HG02938 (cell line): ENCODE measurements at regions not wholly inside any gene's neighbourhood (a gene's known extent, or its start where the extent isn't known, plus 50 kb on each side); places are given as distances from the start of the nearest gene placed in this dataset.
A peak's percentile ranks its signal among the peaks of the same experiment; 100 is the strongest.
"Not testable (repeated sequence)": the region's sequence is repeated elsewhere in the genome, so short reads cannot be mapped to it uniquely, and the experiment has no call there.

Experiments used
- ATAC-seq: cut with Tn5 transposase; IDR thresholded peaks from one replicate; pipeline ENCODE4 v1.9.1; 2021; ENCODE audit warnings: mild to moderate bottlenecking, moderate library complexity; ENCODE audit not compliant: unreplicated experiment

DNA sequence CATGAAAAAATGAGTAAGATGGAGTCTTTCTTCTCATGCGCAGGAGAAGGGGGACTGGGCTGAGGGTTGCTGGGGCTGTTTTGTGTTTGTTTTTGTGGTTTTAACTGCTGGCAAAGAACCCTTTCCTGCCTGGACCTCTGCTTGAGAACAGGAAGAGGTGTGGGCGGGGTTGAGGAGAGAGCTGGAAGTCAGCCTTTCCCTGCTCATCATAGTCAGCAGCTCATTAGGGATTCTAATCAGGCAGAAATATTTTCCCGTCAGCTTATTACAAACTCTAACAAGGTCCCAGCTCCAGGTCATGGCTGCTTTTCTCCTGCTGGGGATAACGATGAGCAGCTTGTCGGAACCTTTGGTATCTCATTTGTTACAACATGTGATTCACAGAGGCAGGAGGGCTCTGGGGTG lies 185.0 kb upstream of the NRXN3 start:
- no peak for ATAC-seq

DNA sequence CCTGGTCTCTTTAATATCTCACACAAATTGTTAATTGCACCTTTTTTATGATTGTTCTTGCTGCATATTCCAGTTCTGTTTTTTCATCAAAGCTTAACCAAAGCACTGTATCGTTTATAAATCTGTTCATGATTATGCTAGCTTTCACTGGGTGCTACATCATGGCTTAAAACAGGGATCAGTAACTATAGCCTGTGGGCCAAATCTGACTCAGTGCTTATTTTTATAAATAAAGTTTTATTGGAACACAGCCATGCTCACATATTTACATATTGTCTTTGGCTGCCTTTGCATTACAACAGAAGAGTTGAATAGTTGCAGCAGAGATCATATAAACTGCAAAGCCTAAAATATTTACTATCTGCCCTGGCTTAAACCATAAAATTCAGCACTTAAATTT lies 183.4 kb upstream of the NRXN3 start:
- no peak for ATAC-seq

DNA sequence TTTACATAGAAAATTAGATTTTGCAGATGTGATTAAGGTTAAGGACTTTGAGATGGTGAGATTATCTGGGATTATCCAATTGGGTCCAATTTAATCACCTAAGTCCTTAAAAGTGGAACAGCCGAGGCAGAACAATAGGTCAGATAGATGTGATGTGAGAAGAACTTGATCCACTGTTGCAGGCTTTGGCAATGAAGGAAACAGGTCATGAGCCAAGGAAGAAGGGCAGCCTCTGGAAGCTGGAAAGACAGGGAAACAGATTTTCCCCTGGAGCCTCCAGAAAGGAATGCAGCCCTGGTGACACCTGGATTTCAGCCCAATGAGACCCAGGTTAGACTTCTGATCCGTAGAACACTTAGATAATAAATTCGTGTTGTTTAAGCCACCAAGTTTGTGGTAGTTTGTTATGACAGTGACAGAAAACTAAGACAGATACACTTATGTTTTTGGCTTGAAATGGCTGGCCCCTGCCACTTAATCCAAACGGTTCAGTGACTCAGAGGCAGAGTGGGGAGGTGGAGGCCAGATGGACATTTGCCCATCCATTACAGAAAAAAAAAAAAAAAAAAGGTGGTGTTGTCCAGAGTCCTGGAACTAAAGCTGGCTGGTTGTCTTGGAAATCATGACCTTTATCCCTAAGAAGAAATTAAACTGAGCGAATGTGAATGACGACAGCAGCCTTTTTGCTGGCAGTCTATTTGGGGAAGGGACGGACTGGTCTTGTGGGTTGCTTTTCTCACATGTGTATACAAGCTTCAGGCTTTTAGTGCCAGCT lies 181.9 kb upstream of the NRXN3 start:
- ATAC-seq: no peak

DNA sequence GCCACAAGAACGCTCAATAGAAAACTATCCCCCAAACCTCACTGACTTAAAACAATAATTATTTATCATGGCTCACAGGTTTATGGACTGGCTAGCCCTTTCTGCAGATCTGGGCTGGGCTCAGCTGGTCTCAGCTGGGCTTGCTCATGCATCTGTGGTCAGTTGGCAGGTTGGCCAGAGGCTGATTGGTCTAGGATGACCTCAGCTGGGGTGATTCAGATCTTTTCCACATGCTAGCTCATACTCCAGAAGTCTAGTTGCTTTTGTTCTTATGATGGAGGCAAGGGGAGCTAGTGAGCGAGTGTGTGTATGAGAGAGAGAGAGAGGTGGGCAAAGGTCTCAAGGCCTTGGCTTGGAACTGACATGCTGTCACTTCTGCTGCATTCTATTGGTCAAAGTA lies 181.2 kb upstream of the NRXN3 start:
- ATAC-seq: no peak

DNA sequence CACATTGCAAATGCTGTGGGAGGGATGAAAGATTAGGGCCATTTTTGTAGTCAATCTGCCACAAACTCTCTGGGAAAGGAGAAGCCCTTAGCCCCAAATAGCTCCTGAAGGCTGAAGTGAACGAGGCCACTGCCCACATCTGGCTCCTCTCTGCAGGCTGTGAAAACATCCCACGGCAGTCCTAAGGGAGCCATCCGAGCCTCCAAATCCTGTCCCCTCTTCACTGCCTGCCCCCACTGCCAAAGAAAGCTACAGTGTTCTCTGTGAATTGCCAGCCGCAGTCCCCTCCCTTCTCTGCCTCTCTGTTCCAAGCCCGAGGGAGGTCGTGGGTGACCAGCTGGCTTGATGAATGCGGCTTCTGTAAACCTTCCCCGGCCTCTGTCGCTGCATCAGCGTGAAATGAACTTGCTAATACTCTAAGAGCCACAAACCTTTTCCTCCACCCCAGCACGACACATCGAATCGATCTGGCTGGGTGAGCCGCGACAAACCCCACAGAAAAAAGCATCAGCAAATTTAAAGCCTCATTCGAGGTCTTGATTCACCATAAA lies 180.7 kb upstream of the NRXN3 start:
- no peak for ATAC-seq

DNA sequence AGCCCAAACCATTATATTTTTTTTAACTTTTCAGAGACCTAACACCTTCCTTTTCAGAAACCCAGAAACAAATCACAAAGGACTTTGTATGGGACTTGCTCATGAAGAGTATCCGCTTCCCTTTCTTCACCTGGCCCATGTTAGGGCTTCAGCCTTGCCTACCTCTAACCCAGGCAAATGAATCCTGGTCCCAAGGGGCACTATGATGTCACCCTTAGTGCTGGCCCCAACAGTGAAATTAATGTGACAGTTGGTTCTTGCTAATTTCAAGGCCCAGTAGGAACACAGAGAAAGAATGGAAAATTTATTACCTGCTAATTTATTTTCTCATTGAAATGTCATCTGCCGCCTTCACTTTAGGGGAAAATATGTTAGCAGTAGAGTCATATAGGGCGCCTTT lies 179.8 kb upstream of the NRXN3 start:
- no peak for ATAC-seq

DNA sequence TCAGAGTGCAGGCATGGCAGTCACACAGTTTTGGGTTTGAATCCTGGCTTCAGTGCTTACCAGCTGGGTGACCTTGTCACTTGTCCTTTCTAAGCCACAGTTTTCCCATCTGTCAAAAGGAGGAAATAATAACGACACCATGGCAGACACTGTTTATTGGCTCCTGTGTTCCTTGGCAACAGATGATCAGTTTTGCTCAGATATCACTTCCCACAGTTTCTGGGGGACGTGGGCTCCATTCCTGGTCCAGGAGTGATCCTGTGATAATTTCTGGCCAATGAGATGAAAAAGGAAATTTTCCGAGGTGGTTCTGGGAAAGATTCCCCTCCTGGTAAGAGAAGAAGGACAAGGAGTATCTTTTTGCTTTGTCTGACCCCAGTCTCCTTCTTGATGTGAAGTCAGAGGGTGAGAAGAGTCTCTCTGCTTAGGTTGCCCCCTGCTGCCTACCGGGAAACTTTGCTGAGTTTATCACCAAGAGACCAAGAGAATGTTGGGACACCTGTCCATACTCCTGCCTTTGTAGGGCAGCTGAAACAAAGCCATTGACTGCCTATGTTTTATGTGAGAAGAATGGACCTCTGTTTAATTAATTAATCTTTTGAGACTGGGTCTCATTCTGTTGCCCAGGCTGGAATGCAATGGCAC lies 178.9 kb upstream of the NRXN3 start:
- ATAC-seq: no peak

DNA sequence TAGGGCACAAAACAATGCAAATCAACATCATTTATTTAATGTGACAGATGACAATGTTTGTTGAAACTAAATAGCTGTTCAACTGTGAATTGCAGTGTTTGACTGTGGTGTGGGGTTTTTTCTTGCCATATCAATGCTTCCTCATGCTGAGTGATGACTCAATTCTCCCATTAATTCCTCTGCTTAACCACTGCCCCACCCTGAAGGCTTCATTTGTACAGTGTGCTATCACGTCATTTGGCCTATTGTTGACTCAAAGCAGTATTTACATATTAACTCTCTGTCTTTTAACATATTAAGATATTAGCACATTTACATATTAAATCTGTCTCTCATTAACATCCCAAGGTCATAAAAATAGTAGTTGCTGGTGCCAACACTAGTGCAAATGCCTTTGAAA lies 164.8 kb upstream of the NRXN3 start:
- ATAC-seq: peak; percentile 96

DNA sequence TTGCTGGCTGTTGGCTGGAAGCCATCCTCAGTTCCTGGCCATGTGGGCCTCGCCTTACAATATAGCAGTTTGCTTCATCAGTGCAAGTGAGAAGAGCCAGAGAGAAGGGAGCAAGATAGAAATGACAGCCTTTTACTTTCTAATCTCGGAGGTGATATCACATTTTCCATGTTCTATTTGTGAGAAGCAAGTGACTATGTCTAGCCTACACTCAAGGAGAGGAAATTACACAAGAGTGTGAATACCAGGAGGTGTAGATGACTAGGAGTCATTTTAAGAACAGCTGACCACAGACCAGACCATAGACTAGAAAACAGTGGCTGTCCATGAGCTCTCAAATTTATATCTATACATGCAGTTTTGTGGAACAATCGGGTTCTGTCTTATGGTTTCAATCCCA lies 163.0 kb upstream of the NRXN3 start:
- ATAC-seq: no peak

DNA sequence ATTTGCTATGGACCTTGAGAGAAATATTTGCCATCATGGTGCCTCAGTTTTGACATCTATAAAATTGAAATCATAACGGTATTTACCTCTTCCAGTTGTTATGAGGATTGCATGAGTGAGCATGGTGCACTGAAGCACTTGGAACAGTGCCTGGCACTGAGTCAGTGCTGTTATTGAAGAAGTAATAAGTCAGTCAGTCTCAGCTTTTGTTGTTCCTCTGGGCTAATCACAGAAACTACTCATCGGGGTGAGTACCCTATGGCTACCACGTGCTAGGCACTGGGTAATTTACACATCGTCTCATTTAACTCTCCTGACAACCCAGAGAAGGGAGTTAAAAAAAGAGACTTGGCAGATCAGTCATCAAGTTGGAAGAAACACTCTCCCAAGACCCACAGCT lies 159.5 kb upstream of the NRXN3 start:
- ATAC-seq: no peak

DNA sequence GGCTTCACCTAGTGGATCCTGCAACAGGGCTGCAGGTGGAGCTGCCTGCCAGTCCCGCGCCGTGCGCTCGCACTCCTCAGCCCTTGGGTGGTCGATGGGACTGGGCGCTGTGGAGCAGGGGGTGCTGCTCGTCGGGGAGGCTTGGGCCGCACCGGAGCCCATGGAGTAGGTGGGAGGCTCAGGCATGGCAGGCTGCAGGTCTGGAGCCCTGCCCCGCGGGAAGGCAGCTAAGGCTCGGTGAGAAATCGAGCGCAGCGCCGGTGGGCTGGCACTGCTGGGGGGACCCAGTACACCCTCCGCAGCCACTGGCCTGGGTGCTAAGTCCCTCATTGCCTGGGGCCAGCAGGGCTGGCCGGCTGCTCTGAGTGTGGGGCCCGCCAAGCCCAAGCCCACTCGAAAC lies 156.3 kb upstream of the NRXN3 start:
- not testable (repeated sequence) for ATAC-seq

DNA sequence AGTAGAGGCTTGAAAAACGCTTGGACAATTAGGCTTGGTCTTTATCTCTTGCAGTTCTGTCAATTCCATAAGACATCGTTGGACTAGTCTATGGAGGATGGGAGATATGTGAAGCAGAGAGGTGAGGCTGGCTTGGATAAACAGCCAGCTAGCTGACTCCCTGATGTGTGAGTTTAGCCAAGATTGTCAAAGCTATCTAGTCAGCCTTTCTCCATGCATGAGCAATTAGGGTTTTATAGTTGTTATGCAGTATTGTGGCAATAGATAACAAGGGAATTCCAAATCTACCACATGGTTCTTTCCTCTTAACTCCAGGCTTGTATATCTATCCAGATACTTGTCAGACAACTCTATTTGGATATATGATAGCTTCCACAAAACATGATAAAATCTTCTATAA lies 153.6 kb upstream of the NRXN3 start:
- ATAC-seq: no peak

DNA sequence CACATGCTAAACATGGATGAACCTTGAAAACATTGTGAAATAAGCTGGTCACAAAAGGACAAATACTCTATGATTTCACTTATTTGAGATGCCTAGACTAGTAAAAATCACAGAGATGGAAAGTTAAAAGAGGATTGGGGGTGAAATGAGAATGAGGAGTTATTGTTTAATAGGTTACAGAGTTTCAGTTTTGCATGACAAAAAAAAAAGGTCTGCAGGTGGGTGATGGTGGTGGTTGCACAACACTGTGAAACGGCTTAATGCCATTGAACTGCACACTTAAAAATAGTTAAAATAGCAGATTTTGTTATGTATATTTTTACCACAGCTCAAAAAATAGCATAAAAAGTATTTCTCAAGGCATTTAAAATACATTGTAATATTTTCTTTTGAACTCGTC lies 151.9 kb upstream of the NRXN3 start:
- ATAC-seq: no peak

DNA sequence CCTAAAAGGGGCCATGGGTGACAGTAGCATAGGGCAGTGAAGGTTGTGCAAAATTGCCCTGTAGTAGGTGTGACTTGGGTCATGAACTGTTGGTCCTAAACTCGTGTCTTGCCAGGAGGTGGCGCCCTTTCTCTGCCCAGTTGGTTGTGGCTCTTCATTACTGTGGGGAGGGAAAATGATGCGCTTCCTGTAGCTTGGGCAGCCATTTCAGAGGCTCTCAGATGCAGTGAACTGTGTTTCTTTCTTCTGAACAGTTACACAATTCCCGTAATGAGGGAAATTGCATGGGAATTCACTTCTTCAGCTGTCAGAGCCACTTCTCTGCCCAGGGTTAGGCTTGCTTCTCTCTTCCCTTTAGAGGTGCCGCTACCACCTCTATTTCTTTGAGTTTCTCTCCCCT lies 148.1 kb upstream of the NRXN3 start:
- peak; percentile 92 for ATAC-seq

DNA sequence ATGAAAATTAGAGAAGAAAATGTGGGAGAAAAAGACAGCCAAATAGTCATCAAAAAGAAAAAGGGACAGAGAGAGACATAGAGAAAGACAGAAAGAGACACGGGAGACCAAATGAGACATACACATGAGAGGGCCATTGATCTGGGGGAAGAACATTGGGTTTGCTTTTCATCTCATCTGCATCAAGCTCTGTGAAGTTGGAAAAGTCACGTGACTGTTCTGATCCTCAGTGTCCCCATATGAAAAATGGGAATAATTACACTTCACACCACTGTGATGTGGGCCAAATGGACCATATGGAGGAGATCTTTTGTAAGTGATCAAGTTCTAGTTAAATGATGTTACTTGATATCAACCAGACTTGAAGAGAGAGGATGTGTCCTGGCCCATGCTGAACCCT lies 147.1 kb upstream of the NRXN3 start:
- ATAC-seq: no peak

DNA sequence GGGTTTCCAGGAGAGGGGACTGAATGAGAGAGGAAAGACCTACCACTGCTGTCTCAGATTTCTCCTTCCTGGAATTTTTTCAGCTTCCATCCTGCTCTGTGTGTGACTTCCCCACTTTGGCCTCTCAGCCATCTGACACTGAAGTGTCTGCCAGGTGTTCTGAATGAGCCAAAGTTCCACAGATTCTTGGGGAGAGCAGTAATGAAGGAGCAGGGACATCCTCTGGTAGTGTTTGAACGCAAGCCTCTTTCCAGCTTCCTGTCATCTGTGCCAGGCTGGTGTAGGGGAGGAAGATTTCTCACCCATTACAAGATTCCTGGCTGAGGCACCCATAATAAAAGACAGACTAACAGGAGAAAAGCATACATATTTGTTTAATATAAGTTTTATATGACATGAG lies 141.7 kb upstream of the NRXN3 start:
- ATAC-seq: no peak

DNA sequence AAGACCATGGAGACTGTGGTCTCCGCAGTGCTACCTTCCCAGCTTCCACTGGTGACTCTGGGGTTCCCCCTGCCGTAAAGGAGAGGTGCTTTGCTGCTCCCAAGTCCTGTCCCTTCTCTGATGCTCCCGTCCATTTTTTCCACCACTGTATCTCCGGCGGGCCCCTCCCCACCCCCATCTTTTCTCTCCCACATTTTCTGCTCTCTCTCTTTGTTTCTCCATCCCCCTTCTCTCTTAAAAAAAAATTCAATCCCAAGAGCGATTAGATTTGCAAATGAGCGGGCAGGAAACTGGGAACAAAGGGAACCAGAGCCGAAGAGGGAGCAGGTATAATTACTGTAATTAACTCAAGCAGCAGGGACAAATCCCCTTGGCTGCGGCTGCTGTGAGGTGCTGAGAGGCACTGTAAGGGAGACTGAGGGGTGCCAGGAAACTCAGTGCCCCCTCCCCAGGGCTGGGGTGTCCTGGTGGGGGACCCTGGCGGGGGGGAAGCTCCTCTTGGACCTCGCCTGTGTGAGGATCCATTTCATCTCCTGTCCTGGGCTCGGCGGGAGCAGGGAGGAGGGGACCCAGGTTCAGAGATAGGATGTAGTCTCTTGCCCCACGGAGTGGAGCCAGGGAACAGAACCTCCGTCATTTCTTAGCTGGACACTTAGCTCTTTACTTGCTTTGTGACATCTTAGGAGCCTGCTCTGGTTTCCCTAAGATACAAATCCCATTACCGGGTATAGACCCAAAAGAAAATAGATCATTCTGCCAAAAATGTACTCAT lies 140.4 kb upstream of the NRXN3 start:
- no peak for ATAC-seq

DNA sequence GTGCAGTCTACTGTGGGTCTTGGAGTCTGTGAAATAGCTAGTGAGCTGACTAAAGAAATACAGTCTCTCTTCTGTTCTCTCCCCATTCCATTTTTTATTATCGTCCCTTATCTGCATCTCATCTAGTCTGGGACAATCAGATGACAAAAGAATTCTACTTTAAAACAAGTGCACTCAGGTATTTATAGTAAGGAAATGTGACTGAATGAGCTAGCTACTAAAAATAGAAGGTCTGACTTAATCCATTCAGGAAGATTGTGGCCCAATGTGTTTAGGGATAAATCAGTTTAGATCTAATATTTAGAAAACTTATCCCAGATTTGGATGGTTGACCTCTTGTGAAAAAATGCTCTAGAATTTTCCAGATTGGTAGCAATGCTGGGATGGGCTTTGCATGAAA lies 126.8 kb upstream of the NRXN3 start:
- no peak for ATAC-seq

DNA sequence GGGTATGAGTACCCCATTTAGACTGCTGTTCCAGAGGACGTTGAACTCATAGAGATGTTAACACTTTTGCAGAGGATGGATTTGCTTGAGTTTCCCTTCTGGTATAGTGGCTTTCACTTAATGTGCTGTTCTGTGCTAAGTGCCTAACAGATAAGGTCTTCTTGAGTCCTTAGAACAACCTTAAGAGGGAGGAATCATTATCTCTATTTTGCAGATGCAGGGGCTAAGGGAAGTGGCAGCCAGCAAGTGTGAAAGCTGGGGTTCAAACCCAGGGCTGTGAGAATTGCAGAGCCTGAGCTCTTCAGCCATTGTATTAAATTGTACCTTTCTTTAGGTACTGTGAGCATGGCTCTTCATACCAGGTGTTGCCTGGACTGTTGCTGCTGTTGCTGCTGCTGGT lies 122.1 kb upstream of the NRXN3 start:
- no peak for ATAC-seq

DNA sequence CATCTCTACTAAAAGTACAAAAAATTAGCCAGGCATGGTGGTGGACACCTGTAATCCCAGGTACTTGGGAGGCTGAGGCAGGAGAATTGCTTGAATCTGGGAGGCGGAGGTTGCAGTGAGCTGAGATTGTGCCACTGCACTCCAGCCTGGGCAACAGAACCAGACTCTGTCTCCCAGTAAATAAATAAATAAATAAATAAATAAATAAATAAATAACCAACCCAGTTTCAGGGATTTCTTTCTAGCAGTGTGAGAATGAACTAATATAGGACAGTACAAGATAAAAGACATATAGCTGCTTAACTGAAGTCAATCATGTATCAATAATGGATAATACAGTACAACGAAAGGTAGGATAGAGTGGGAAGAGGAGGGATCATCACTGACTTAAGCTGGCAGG lies 113.3 kb upstream of the NRXN3 start:
- ATAC-seq: not testable (repeated sequence)

DNA sequence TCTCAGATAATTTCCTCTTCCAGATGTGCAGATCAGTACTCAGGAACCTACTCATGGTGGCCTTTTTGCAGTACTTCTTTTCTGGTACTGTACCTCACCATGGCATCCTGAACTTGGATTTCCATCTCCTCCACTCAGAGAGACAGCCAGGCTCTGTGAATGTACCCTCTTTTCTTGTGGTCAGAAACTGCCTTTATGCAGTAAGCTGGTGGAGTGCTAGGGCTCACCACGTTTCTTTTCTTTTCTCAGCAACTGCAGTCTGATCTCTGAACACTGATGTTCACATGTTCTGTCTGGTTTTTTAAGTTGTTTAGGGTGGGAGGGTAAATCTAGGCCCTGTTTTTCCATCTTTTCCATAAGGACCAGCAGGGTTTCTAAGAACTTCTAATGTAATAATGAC lies 99.8 kb upstream of the NRXN3 start:
- ATAC-seq: no peak
